NCI-H187 treated with DMSO at 0.1 percent for 48 hours (cell line): ENCODE measurements at regions not wholly inside any gene's neighbourhood (a gene's known extent, or its start where the extent isn't known, plus 50 kb on each side); places are given as distances from the start of the nearest gene placed in this dataset.
"Not testable (repeated sequence)": the region's sequence is repeated elsewhere in the genome, so short reads cannot be mapped to it uniquely, and the experiment has no call there.

Source experiments
- DNase-seq: peaks from one replicate; lab custom pipeline; 2025; lab: John Stamatoyannopoulos, UW

- DNase-seq: no peak
These were observed 270.8 kb downstream of the KLF13 start for GRCh38 chr15:31597466-31597865.

DNA sequence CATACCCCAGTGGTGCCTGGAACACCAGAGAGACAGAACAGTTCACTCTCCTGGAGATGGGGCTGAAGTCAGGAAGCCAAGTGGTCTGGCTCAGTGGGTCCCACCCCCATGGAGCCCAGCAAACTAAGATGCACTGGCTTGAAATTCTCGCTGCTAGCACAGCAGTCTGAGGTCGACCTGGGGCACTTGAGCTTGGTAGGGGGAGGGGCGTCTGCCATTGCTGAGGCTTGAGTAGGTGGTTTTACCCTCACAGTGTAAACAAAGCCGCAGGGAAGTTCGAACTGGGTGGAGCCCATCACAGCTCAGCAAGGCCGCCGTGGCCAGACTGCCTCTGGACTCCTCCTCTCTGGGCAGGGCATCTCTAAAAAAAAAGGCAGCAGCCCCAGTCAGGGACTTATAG, 272.0 kb downstream of the KLF13 start:
- DNase-seq: peak; percentile 21

- no peak for DNase-seq
These were observed 278.9 kb downstream of the KLF13 start for GRCh38 chr15:31605467-31605931.

DNA sequence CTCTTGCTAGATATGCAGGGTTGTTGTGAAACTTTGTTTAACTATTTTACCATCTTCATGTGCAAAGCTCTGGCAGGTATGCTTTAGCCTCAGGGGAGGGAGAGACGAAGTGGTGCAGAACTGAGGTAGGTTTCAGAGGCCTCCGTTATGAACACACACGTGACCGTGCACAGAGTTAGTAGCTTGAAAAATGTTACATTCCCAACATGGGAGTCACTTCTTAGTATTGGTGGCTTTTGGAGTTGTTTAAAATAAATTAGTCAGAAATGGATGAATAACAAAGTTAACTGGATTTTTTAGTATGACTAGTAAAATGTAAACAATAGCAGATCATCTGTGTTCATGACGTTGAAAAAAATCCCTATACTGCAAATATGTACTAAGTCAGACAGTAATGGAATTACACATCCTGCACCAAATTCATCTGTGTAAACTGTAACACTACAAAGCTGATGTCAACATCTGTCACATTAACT, 279.6 kb downstream of the KLF13 start:
- no peak for DNase-seq

- DNase-seq: no peak
These were observed 280.4 kb downstream of the KLF13 start for GRCh38 chr15:31606931-31607497.

DNA sequence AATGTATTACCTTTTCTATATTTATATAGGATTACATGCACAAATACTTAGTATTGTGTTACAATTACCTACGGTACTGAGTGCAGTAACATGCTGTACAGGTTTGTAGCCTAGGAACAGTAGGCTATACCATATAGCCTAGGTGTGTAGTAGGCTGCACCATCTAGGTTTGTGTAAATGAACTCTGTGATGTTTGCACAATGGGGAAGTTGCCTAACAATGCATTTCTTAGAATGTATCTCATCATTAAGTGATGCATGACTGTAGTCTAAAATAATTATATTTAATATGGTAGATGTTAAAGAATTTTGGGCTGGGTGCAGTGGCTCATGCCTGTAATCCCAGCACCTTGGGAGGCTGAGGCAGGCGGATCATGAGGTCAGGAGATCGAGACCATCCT, 281.0 kb downstream of the KLF13 start:
- no peak for DNase-seq

GRCh38 chr15:31609258-31609681, 282.6 kb downstream of the KLF13 start:
- no peak for DNase-seq

DNA sequence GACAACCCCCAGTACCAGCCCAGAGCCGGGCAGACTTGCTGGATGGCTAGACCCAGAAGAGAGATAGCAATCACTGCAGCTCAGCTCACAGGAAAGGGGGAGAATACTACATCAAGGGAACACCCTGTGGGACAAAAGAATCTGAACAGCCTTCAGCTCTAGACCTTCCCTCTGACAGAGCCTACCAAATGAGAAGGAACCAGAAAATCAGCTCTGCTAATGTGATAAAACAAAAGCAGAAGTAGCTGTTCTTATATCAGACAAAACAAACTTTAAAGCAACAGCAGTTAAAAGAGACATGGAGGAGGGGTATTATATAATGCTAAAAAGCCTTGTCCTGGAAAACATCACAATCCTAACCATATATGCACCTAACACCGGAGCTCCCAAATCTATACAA, 283.3 kb downstream of the KLF13 start:
- no peak for DNase-seq

- DNase-seq: no peak
These were observed 289.2 kb downstream of the KLF13 start for GRCh38 chr15:31615643-31616415.

- DNase-seq: not testable (repeated sequence)
These were observed 296.7 kb downstream of the KLF13 start for GRCh38 chr15:31623297-31623696.

GRCh38 chr15:31624115-31624514, 297.5 kb downstream of the KLF13 start:
- DNase-seq: not testable (repeated sequence)

- DNase-seq: not testable (repeated sequence)
These were observed 309.1 kb downstream of the KLF13 start for GRCh38 chr15:31635715-31636114.

DNA sequence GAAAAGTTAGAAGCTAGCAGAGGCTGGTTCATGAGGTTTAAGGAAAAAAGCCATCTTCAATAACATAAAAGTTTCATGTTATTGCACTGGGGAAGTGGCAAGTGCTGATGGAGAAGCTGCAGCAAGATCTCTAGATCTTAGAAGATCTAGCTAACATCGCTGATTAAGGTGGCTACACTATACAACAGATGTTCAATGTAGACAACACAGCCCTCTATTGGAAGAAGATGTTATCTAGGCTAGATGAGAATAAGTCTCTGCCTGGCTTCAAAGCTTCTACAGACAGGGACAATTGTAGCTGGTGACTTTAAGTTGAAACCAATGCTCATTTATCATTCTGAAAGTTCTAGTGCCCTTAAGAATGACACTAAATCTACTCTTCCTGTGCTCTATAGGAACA, 310.3 kb downstream of the KLF13 start:
- not testable (repeated sequence) for DNase-seq

DNA sequence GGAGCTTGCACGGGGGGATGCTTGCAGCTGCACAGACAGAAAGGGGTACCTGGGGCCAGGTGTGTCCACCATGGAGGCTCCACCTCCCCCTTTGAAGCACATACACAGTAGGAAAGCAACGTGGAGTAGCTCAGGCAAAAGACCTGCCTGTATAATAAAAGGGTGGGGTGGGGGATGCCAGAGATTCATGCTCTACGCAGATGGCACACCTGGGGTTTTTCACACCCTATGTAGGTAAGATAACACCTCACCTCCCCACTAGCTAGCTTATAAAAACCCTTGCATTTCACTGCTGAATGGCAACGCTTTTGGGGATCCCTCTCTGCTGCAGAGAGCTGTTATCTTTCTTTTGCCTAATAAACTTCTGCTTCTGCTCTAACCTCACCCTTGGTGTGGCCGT, 317.3 kb downstream of the KLF13 start:
- not testable (repeated sequence) for DNase-seq

- not testable (repeated sequence) for DNase-seq
These were observed 318.1 kb downstream of the KLF13 start for GRCh38 chr15:31644761-31645160.

- DNase-seq: not testable (repeated sequence)
These were observed 320.7 kb downstream of the KLF13 start for GRCh38 chr15:31647337-31647826.

DNA sequence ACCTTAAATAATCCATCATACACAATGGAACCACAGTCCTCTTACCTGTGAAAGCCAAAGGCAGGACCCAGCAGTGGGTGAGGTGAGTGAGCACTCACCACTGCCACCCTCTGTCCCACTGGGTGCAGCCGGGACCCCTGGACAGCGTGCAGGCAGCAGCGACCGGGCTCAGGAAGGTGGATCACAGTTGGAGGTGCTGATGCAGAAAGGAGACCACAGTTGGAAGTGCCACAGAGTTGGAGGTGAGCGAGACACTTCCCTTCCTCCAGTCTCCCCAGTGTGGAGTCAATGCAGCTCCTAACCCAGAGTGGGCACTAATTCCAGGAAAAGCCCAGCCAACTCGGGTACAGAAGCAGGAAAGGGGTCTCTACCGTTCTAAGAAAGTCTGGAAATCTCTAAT, 323.0 kb downstream of the KLF13 start:
- DNase-seq: not testable (repeated sequence)

DNA sequence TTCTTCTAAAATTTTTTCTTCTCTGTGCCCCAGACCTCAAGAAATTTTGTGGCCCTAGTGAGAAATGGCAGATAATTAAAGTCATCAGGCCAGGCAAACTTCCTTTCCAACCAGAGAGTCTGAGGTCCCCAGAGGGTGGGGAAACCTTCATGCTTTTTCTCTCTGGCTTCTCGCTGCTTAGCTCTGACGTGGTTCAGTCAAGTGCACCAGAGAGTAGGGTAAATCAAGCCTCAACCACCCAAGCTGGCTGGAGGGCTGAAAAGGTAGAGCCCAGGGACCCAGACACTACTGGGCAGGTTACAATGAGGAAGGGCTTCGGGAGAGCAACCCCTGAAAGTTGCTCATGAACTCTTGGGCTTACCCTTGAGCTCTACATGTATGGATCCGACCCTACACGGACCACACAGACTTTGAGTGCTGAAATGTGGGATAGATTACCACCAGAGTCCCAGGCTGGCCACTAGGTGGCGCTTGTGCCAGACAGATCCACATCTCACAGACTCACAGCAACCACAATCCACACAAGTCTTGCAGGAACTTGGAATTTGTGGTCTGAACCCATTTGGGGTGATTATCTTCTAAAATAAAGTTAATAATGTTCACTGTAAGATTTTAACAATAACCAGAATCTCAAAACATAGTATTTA, 323.5 kb downstream of the KLF13 start:
- not testable (repeated sequence) for DNase-seq

DNA sequence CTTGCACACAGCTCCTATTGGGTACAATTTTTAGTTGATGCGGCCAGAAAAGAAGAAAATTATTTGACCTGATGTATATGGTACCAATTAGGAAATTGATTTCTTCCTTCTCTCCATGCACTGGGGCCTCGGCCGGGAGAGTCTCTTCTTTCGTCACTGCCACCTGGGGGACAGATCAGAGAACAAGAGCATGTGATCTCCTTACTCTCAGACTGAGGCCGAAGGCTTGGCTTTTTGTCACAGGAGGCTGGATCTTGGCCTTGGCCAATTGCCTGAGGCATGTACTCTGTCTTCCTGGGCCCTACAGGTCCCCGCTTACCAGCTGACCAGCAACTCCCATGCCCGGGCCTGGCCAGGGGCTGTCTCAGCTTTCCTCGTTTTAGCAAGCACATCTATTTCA, 330.3 kb downstream of the KLF13 start:
- not testable (repeated sequence) for DNase-seq

DNA sequence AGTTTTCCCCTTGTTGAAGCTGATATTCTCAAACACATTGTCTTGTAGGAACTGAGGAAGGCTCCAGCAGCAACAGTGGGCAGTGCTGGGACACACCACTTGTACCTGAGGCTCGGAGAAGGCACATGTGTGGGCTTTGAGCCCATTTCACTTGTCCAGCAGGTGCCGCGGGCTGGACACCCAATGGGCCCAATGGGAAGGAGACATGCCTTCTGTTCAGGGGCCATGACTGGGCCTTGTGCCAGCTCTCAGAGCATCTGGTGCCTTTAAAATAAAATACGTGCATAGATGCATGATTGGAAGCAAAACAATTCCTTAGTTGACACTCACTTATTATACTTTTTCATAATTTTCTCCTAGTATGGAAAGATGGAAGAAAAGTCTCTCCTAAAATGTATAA, 334.2 kb downstream of the KLF13 start:
- no peak for DNase-seq

- DNase-seq: not testable (repeated sequence)
These were observed 339.1 kb downstream of the KLF13 start for GRCh38 chr15:31665732-31666131.

GRCh38 chr15:31669158-31669908, 342.7 kb downstream of the KLF13 start:
- DNase-seq: not testable (repeated sequence)
